BJ (cell line): ENCODE measurements at regions not wholly inside any gene's neighbourhood (a gene's known extent, or its start where the extent isn't known, plus 50 kb on each side); places are given as distances from the start of the nearest gene placed in this dataset.

ENCODE experiments used
- CTCF ChIA-PET: fragments of 350-600 bp; formaldehyde crosslinking; extraction: SDS; loops from one replicate; lab custom pipeline; 2021; ENCODE audit warnings: antibody characterized with exemption, inconsistent platforms; lab: Yijun Ruan, JAX
- POLR2A ChIA-PET: fragments of 300-600 bp; sonication (Branson Sonifier 250); formaldehyde crosslinking; extraction: SDS; loops from one replicate; lab custom pipeline; 2021; ENCODE audit warnings: antibody characterized with exemption; lab: Charles Lee
- DNase-seq: peaks from one replicate; pipeline ENCODE4 v3.0.0-alpha.2; 2011; ENCODE audit warnings: low read depth
- H3K27me3 ChIP-seq: 2 replicates; pipeline ENCODE4 v1.6.0; 2011; ENCODE audit warnings: low read length; ENCODE audit not compliant: control insufficient read depth, insufficient read depth
- H3K36me3 ChIP-seq: 2 replicates; pipeline ENCODE4 v1.5.1; 2011; ENCODE audit warnings: low read length; ENCODE audit not compliant: control insufficient read depth, insufficient read depth
- H3K4me3 ChIP-seq: 2 replicates; pipeline ENCODE4 v1.5.1; 2011; ENCODE audit warnings: low read depth, mild to moderate bottlenecking, control low read depth, low read length
- TF ChIP-seq, protein P1 (sequence below): IDR thresholded peaks from 2 replicates; pipeline ENCODE4 v1.5.1; 2011; ENCODE audit warnings: low read depth, mild to moderate bottlenecking, control low read depth, inconsistent platforms, low read length, moderate library complexity; ENCODE audit not compliant: insufficient read depth

DNA sequence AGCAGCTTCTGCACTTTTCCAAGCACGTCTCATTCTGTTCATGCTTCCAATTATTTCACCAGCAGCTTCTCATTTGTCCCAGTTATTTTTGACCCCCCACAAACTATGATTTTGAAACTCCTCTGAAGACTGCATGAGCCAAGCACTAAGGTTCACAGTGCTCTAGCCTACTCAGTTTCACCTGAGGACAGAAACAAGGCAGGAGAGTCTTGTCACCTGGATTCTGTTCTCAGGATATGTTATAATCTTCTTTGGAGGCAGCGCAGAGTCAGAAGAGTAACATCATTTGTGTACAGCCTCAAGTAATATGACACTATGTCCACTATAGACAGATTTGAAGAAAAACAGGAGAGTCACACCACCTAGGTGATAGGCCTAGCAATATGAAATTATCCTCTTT lies 985.1 kb upstream of the TSPY4 start:
- ChIA-PET CTCF (no interaction called here), POLR2A (no interaction called here)
- no peaks in the 10 kb centered on the region for H3K27me3 ChIP-seq
- TF ChIP-seq, protein P1, sequence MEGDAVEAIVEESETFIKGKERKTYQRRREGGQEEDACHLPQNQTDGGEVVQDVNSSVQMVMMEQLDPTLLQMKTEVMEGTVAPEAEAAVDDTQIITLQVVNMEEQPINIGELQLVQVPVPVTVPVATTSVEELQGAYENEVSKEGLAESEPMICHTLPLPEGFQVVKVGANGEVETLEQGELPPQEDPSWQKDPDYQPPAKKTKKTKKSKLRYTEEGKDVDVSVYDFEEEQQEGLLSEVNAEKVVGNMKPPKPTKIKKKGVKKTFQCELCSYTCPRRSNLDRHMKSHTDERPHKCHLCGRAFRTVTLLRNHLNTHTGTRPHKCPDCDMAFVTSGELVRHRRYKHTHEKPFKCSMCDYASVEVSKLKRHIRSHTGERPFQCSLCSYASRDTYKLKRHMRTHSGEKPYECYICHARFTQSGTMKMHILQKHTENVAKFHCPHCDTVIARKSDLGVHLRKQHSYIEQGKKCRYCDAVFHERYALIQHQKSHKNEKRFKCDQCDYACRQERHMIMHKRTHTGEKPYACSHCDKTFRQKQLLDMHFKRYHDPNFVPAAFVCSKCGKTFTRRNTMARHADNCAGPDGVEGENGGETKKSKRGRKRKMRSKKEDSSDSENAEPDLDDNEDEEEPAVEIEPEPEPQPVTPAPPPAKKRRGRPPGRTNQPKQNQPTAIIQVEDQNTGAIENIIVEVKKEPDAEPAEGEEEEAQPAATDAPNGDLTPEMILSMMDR = no peak
- DNase-seq = no peak
- no peak overlapping the region for H3K4me3 ChIP-seq
- no peaks in the 10 kb centered on the region for H3K36me3 ChIP-seq

DNA sequence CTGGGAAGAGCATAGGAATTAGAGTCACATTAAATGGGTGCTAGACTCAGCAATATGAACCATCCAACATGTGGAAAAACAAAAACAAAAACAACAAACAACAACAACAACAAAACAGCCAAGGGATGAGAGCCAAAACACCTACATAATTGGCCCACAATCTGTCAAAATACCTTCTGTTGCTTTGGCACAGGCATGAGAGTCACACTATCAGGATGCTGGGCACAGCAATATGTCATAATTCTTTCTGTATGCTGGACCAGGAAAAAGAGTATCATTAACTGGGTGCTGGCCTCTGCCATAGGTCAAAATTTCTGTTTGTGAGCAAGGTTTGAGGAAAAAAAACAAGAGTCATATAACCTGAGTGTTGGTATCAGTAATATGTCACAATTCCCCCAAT lies 979.1 kb upstream of the TSPY4 start:
- TF ChIP-seq, protein P1 = no peak
- no peak for DNase-seq
- ChIA-PET CTCF (no interaction called here), POLR2A (no interaction called here)
- no peaks in the 10 kb centered on the region for H3K36me3 ChIP-seq
- no peak overlapping the region for H3K4me3 ChIP-seq
- no peaks in the 10 kb centered on the region for H3K27me3 ChIP-seq

DNA sequence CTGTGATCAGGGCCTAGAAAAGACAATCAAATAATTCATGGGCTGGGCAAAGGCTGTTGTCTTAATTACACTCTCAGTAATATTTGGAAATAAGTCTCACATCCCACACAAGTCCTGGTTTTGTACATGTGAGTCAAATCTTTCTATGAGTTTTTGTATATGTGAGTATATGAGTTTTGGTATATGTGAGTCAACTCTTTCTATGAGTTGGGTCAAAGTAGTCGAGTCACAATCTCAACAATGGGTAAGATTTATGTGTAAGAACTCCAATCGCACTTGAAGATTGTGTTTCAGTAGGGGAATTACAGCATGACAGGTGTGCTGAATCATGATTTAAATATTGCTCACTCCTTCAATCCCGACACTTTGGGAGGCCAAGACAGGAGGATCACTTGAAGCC lies 975.5 kb upstream of the TSPY4 start:
- CTCF ChIA-PET = no interaction called here
- TF ChIP-seq, protein P1 = no peak
- Histone ChIP-seq H3K36me3 (no peaks in the 10 kb centered on the region), H3K4me3 (no peak overlapping the region), H3K27me3 (no peaks in the 10 kb centered on the region)
- POLR2A ChIA-PET = no interaction called here
- DNase-seq = no peak

DNA sequence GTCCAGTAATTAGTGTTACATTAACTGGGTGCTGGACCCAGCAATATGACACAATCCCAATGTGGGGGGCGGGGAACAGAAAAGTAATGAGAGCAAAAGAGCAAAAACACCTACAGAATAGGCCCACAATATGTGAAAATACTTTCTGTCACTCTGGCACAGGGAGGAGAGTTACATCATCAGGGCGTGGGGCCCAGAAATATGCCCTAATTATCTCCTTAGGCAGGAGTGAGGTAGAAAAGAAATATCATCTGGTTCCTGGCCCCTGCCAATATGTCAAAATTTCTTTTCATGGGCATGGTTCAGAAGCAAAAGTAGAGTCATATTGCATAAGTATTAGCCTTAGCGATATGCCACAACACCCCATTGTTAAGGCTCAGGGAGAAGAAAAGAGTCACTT lies 959.8 kb upstream of the TSPY4 start:
- no peaks in the 10 kb centered on the region for H3K27me3 ChIP-seq
- H3K4me3 ChIP-seq = no peak overlapping the region
- no peak for DNase-seq
- CTCF ChIA-PET = no interaction called here
- POLR2A ChIA-PET = no interaction called here
- no peaks in the 10 kb centered on the region for H3K36me3 ChIP-seq
- TF ChIP-seq, protein P1 = no peak

DNA sequence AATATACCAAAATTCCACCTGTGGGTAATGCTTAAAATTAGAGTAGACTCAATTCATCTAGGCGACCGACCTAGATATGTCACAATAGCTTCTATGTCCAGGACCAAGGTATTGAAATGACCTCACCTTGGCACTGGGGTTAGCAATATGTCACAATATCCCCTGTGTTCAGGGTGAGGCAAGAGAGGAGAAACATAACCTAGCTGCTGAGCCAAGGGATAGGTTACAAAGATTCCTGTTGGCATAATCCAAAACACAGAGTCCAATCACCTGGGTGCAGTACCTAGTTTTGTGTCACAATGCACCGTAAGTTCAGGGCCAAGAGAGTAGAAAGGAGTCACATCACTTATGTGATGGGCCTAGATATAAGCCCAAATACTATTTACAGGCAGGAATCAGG lies 957.5 kb upstream of the TSPY4 start:
- ChIA-PET POLR2A (no interaction called here), CTCF (no interaction called here)
- Histone ChIP-seq H3K4me3 (no peak overlapping the region), H3K27me3 (no peaks in the 10 kb centered on the region), H3K36me3 (no peaks in the 10 kb centered on the region)
- DNase-seq = no peak
- TF ChIP-seq, protein P1 = no peak
